RKO (cell line): ENCODE measurements at regions not wholly inside any gene's neighbourhood (a gene's known extent, or its start where the extent isn't known, plus 50 kb on each side); places are given as distances from the start of the nearest gene placed in this dataset.
"Not testable (repeated sequence)": the region's sequence is repeated elsewhere in the genome, so short reads cannot be mapped to it uniquely, and the experiment has no call there.

ENCODE experiments used
- DNase-seq: peaks from one replicate; pipeline ENCODE4 v3.0.0-alpha.2; 2016; ENCODE audit warnings: low spot score

DNA sequence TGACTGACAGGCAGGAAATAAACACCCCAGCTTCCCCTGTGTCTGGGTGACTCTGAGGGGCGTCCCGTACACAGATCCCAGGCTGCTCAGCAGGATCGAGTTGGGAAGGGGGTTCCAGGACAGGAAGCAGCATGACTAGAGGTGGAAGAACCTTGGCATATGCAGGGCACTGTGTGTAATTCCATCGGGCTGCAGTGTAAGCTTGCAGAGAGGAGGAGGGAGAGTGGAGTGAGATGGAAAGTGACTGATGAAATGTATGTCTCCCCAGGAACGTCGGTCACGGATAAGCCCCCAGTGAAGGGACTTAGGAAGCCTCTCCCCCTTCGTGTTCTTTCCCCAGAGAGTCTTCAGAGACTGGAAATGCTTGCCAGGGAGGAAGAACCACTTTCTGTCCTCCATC, 198.4 kb upstream of the SULF2 start:
- not testable (repeated sequence) for DNase-seq

DNA sequence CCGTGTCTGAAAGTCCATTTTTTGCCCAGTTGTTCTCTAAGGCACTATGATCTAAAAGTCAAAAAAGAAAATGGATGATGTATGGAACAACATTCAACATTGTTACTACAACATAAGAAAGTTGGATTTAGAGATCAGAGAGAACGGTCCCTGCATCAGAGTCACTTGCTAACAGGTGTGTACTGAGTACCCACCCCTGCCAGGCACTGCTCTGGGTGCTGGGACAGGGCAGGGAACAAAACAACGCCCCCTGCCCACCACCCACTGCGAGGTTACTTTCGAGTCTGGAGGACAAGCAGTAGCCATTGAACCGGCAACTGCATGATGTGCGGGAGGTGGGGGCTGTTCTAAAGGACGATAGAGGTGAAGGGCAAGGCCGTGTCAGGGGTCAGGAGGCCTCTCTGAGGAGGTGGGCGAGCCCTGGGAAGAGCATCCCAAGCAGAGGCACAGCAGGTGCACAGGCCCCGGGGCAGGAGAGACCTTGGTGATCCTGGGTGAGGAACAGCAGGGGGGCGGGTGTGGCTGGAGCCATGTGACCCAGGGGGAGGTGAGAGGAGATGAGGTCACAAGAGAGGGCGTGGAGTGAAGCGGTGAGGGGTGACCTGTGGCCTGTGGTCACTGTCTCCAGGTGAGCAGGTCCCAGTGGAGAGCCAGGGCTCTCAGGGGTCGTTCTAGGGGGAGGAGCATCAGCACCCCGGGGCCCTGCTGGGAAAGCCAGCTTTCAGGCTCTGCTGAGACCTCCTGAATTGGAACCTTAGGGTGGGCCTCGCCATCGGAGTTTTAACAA, 197.5 kb upstream of the SULF2 start:
- no peak for DNase-seq

DNA sequence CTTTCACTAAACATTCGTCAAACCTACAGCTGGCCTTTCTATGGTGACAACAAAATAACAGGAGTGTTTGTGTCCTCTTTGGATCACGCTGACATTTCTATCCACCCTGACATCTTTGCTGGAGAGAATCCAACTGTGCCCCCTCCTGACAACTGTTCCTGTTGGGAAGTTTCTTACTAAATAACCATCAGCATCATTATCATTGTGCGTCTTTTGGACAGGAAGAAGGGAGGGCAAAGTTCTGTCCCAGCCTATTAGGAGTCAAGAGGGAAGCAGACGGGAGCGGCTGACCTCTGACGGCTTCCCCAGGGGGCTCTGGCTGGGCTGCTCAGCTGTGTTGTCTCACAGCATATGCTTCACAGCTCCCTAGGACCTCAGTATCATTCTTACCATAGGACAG, 195.9 kb upstream of the SULF2 start:
- DNase-seq, result no peak

DNA sequence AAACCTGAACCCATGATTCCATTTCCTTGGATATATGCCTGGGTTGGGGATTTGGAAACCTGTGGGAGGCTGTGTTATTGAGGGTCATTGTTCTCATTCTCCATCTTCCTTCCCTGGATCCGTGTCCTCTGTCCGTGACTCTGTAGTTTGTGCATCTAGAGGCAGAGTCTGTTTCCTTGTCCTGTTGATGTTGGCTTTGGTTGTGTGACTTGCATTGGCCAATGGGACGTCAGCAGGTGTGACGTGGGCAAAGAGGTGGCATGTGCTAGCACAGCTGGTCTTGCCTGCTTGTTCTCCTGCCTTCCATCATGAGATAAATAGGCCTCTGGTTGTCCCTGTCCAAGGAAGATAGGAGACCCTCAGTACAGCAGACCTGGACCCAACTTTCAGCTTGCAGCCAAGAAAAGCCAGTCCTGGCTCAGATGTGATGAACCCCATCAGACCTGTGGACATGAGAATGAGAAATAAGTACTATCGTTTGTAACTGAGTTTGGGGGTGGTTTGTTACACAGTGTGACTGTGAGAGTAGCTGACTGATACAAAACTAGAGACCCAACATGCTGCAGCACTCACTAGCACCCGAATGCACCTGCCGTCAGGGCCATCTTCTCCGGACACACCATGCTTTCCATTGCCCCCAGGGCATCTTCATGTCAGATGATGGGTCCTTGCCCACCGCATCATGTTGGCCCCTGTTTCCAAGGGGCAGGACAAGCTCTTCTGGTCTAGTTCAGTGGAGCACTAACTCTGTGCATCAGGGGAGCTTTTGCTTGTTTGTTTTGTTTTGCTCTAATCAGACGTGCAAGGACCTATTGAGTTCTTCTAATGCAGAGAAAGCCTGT, 195.3 kb upstream of the SULF2 start:
- no peak for DNase-seq

DNA sequence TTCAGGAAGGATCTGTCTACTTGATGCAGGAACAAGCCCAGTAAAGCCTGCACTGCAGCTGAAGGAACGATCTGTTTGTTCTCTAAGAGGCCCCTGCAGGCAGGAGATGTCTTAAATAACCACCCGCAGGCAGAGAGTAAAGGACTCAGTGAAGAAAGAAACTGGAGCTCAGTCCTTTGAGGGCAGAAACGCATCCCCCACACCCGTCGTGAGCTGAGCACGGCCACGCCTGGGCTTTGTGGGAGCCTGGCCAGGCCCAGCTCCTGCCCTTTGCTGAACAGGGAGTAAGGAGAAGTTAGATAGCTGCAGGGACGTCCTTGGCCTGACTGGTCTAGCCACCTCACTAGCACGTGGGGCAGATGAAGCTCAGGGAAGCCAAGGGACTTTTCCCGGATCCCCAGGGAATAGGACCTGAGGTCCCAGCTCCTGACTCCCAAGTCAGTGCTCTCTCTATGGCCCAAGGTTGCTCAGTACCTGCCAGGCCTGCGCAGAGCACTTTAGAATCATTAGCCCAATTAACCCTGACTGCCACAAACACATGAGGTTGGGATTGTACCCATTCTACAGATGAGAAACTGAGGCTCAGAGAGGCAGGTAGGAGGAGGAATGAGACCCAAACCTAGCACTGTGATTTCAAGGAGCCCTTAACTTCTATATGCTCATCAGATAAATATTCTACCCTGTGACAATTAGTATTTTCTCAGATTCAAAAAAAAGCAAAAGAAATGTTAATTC, 194.2 kb upstream of the SULF2 start:
- DNase-seq, result not testable (repeated sequence)

DNA sequence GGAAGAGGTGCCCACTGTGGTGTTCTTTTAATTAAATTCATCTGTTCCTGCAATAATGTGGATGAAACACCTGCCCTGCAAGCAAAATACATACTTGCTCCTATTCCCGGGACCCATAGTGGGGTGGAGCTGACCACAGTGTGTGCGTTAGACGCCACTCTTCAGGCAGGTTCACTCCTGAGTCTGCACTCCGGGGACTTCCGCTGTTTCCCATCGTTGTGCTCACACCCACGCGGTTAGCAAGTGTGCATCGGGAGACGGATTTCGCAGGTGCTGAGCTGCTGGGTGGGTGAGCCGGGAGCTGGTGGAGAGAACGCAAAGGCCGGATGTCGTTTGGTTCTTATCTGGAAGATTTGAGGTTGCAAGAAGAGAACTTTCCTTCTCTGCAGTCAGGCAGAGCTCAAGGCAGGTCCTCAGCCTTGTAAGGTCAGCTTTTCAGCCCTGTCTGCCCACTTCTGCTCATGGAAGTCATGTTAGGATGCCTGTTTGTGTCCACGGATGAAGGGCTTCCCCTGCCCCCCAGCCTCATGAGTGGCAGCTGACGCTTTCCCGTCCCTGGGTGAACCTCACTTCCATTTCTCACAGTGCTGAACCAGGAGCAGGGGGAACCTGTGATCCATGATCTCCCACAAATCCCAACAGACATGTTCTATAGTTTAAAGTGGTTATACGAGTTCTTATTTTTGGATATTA, 193.3 kb upstream of the SULF2 start:
- not testable (repeated sequence) for DNase-seq

DNA sequence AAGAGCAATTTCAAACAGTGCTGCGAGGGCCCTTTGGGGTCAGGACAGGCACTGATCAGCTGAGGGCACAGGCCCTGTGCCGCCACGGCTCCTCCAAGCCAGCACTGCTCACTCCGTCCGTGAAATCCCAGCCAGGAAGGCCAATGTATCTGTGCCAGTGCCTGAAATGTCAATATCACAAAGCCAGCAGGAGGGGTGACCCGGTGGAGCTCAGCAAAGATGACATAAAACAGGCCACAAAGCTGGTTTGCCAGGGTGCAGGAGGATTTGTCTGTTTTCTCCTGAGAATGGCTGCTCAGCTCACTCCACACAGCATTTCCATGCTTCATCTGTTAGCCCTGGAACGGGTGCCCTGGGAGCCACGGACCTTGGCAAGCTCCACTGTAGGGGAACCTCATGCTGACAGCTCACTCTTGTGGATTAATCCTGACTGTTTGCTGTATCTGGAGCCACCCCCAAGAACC, 192.5 kb upstream of the SULF2 start:
- DNase-seq, result not testable (repeated sequence)

DNA sequence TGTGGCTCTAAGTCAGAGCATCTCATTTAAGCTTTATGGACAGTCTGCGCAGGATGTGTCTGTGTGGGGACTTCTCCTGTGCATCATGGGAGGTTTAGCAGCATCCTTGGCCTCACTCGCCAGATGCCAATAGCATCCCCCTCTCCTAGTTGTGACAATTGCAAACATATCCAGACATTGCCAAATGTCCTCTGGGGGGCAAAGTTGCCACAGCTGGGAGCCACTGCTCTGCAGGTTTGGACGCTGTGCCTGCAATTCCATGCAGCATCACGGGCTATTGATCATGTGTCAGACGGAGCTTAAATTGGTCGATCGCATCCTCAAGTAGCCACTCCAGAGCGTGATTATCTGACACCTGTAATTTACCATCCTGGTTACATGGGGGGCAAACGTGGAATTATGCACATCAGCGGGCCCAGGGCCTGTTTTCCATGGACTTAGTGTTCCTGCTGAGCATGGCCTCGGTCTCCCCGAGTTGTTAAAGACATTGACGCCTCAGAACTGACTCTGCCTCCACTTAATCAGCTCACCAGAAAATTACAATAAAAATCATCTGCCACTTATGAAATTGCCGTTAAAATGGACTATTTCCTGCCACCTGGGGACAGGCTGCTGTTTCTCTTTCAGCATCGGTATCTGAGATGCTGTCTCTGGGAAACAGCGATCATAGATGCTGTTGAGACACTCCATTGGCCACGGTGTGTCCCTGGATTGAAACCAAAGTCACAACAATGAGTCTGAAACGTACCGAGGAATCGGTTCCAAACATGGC, 191.9 kb upstream of the SULF2 start:
- DNase-seq, result not testable (repeated sequence)

DNA sequence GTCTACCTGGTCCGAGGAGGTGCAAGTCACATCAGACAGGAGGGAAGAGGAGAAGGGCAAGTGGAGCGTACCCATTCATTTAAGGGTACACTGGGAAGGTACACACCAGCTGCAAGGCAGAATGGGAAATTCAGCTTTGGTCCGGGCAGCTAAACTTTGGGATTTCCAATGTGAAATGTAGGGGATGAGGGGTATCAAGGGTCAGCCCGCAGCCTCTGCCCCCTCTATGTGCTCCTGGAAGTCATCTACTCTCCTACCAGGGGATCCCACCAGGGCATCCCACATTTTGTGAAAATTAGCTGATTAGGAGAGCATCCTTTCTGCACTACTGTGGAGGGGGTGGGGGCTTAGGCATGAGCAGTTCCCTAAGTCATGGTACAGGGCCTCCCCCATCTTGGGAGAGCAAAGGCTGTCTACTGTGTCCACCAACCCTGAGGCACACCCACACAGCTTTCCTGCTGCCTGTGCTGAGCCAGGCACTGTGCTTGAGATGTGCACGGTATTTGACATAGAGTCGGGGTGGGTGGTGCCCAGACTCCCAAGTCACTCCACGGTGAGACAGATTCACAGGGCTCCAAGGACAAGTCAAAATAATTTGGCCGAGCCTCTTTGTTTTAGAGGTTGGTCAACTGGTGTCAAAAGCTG, 189.1 kb upstream of the SULF2 start:
- DNase-seq, result no peak

DNA sequence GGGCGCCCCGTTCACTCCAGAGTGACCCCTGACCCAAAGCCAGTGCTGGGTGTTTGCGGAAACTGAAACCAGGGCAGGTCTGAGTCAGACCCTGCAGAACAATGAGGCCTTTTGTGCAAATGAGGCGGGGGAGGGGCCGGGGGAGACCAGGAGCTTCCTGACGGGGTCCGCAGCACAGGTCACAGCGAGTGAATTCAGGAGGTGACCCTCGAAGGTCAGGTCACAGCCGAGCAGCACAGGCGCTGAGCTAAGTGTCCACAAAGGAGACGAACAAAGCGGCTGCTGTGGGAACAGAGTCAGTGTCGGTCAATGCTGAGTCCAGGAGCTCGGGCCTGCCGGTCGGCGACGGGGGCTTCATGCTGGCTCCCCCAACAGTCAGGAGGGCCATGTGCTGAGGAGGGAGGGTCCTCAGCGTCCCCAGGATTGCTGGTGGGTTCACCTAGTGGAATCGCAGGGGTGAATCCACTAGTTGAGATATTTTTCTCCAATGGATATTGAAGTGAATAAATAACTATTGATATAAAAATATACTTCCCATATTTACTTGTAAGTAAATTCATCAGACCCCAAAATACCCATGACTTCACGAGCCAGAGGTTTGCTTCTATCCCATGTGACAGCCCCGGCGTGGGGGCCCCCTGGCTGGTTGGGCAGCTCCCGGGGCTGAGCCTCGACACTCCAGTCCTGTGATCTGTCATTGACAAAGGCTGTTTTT, 188.4 kb upstream of the SULF2 start:
- no peak for DNase-seq

DNA sequence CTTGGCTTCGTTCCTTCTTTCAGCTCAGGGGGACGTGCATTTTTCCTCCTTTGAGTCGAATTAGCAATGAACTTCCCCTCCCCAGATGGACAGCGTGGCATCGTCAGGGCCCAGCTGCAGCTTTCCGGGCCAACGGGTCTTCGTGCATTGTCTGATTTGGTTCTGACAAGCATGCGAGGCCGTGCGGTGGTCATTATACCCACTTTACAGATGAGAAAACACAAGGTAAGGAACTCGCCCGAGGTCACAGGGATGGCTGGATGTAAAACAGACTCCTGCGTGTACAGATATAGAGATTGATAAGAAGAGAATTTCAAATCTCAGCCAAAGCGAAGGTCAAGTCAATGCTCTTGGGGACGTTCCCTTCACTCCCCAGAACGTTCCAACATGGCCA, 187.6 kb upstream of the SULF2 start:
- no peak for DNase-seq

DNA sequence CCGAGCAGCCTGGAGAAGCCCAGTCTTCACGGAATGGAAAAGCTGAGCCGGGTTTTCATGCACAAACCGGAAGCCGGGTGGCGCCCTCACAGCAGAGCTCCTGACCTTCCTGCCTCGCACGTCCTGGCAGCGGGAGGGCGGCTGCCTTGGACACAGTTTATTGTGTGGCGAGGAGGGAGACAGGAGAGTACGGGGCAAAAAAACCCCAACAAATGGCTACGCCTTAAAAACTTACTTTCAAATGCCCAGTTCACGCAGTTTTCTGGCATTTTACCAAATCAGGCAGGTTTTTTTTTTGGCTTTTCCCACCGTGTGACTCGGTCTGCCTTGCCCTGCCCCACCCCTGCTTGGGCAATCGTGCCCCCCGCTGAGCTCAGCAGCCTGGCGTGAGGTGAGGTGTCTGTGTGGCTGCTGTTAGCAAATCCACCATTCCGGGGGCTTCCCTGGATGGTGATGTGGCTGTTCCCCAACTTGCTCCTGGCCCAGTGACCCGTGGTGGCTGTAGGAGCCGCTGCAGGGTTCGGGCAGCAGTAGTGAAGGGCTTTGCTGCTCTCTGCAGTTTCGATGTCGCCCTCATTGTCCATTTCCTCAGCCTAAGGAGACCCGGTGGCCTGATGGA, 187.1 kb upstream of the SULF2 start:
- DNase-seq, result not testable (repeated sequence)

DNA sequence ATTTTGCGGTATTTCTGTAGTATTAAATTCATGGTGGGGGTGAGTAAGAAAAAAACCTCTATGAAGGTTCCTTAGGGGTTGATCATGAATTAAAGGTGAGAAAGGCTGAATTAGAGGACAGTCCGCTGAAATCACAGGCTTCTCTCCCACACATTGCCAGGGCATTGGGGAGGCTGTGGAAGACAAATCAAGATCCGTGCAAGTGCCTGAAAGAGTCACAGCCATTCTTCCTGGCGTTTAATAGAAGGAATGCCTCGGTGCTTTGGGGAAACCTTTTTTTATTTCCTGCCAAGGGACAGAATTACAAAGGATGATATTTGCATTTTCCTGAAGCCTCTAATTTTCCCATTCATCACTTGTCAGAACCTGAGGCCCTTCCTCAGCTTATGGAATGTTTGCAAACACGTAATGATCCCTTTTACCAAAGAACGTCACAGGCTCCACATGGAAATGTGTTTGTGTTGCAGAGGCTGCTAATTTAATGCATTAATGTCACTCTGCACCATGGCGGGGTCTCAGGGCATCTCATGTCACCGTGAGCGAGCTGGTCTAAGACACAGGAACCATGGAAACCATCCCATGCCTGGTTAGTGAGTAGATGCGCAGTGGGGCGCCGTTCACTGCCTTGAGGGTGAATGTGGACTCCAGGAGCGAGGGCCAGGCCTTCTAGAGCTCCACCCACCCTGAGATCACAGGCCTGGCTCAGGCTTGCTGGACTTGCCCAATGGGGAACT, 185.9 kb upstream of the SULF2 start:
- no peak for DNase-seq

DNA sequence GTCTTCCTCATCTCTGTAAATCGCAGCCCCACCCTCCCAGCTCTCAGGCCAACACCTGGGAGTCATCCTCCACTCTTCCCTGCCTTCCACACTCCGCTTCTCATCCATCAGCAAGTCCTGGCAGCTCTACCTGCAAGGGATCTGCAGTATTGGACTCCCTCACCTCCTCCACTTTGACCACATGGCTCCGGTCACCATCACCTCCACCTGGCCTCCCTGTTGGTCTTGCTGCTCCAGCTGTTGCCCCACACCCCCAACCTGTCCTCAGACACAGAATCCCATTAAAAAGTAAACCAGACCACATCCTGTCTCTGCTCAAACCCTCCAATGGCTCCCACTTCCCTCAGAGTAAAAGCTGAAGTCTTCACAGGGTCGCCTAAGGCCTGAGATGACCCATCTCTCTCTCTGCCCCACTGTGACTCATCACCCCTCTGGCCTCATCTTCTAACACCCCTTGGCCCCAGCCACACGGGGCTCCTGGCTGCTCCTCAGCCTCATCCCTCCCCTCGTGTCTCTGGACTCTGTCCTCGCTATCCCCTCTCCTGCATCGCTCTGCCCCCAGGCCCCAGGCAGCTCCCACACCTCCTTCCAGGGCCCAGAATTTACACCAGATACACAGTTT, 185.1 kb upstream of the SULF2 start:
- no peak for DNase-seq

DNA sequence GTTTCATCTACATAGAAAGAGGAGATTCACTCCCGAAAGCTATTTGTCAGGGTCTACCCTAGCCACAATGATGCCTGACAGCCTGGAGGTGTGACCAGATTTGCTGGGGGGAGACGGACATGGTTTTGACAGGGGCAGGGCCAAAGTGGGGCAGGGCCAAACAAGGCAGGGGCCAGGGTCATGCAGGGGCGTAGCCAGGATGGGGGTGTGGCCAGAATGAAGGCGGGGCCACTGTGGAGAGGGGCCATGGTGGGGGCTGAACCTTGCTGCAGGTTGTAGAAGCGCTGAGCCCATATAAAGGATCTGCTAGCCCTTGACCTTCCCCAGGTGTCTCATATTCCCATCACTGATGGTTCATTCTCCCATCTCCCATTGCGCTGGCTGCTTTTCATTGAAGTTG, 184.1 kb upstream of the SULF2 start:
- no peak for DNase-seq

DNA sequence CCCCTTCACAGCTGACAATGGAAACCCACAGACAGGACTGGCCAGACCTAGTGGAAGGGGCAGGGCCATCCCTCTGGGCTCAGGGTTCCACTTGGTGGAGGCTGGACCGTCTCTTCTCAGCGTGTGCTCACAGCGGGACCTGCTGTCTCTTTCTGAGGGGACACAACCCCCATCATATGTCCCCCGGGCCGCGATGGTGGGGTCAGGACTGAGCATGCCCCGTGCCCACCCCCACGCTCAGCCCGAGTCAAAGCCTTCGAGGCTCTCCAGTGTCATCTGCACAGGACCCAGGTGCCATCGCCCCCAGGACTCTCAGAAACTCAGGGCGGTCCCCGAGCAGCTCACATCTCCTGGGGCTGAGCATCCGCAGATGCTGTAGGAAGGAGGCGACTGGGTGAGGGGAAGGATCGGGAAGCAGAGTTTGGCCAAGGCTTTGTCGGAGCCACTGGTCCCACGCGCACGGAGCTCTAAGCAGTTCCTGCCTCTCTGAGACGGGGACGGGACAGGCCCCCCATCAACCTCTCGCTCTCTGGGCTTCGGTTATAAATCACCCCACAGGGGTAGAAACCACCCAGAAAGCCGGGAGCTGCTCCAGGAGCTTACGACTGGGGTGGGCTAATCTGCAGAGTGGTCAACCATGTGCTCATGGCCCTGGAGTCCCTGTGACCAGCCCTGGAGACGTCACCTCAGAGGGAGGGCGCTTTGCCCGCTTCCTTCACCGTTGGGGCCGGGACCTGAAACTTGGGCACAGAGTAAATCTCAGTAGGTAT, 183.4 kb upstream of the SULF2 start:
- DNase-seq, result no peak

DNA sequence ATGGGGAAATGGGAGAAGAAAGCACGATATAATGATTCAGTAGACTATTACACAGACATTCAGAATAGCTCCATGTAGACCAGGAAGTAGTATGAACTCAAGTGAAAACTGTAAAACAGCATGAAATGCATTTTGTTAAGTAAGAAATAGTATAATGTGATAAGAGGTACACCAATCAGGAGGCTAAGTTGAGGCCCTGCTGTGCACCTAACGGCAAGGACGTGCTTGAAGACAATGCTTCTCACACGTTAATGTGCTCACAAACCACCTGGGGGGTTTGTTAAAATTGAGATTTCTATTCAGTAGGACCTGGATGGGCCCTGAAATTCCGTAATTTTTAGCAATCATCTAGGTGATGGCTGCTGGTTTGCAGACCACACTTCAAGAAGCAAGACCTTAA, 178.9 kb upstream of the SULF2 start:
- DNase-seq, result no peak

DNA sequence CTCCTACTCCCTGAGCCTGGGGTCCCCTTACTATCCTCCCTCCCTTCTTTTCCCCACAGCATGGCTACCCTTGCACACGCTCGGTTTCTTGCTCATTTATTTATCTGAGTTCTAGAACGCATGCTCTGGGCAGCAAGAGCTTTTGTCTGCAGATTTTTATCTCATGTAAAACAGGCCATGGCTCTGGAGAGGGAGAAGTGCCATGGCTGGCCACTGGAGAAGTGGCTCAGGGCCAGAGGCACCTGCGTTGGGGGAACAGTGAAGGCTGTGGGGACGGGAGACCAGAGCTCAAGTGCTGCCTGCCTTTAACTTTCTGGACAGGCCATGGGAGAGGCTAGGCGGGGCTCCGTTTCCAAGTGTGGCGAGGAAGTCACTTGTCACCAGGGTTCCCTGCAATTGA, 177.7 kb upstream of the SULF2 start:
- DNase-seq, result no peak
